Posterior cingulate gyrus (tissue), 11 donors: ENCODE measurements at regions not wholly inside any gene's neighbourhood (a gene's known extent, or its start where the extent isn't known, plus 50 kb on each side); places are given as distances from the start of the nearest gene placed in this dataset.

Source experiments
- DNase-seq, 10 donors: peaks; one replicate each; pipeline versions ENCODE4 v3.0.0 to v3.0.0-alpha.2; 2020 to 2021; ENCODE audit warnings: mixed read lengths in 3 of 10
- intact Hi-C: fragments of 100-400 bp; cut with DNase I; formaldehyde crosslinking; loops from one replicate; pipeline ENCODE4 v1.15.1; 2023

GRCh38 chr6:168774381-168774780, 333.4 kb downstream of the SMOC2 start:
- DNase-seq: no peak
- intact Hi-C loops: no loop called here

- intact Hi-C loops: no loop called here
- no peak for DNase-seq
These were observed 332.8 kb downstream of the SMOC2 start for GRCh38 chr6:168773788-168774187.

- intact Hi-C loops: no loop called here
- DNase-seq: no peak
These were observed 324.8 kb downstream of the SMOC2 start for GRCh38 chr6:168765752-168766151.

- DNase-seq: no peak
- intact Hi-C loops: no loop called here
These were observed 315.1 kb downstream of the SMOC2 start for GRCh38 chr6:168756009-168756634.

- intact Hi-C loops: no loop called here
- DNase-seq: no peak
These were observed 305.7 kb downstream of the SMOC2 start for GRCh38 chr6:168746643-168747042.

- DNase-seq: no peak
- intact Hi-C loops: no loop called here
These were observed 305.0 kb downstream of the SMOC2 start for GRCh38 chr6:168746013-168746412.

GRCh38 chr6:168744861-168745260, 303.9 kb downstream of the SMOC2 start:
- no peak for DNase-seq
- intact Hi-C loops: no loop called here

GRCh38 chr6:168741942-168742782, 301.2 kb downstream of the SMOC2 start:
- intact Hi-C loops: no loop called here
- DNase-seq: peak in 2 of 10 donors; percentile 29 to 86

- intact Hi-C loops: no loop called here
- no peak for DNase-seq
These were observed 300.3 kb downstream of the SMOC2 start for GRCh38 chr6:168741305-168741704.

GRCh38 chr6:168739381-168739780, 298.4 kb downstream of the SMOC2 start:
- intact Hi-C loops: no loop called here

GRCh38 chr6:168737481-168737880, 296.5 kb downstream of the SMOC2 start:
- intact Hi-C loops: no loop called here
- DNase-seq: no peak

More at GRCh38 chr6:168739381-168739780, 298.4 kb downstream of the SMOC2 start:
- no peak for DNase-seq

GRCh38 chr6:168737014-168737413, 296.0 kb downstream of the SMOC2 start:
- intact Hi-C loops: no loop called here
- DNase-seq: no peak

GRCh38 chr6:168736039-168736438, 295.1 kb downstream of the SMOC2 start:
- intact Hi-C loops: no loop called here
- no peak for DNase-seq

GRCh38 chr6:168735268-168735949, 294.4 kb downstream of the SMOC2 start:
- DNase-seq: peak in 1 of 10 donors; percentile 30
- intact Hi-C loops: no loop called here

- no peak for DNase-seq
- intact Hi-C loops: no loop called here
These were observed 293.5 kb downstream of the SMOC2 start for GRCh38 chr6:168734523-168734922.

- intact Hi-C loops: no loop called here
These were observed 291.7 kb downstream of the SMOC2 start for GRCh38 chr6:168732676-168733075.

GRCh38 chr6:168730931-168731716, 290.1 kb downstream of the SMOC2 start:
- no peak for DNase-seq
- intact Hi-C loops: no loop called here

More at GRCh38 chr6:168732676-168733075, 291.7 kb downstream of the SMOC2 start:
- no peak for DNase-seq

- no peak for DNase-seq
- intact Hi-C loops: no loop called here
These were observed 287.1 kb downstream of the SMOC2 start for GRCh38 chr6:168728056-168728455.

- no peak for DNase-seq
- intact Hi-C loops: no loop called here
These were observed 285.4 kb downstream of the SMOC2 start for GRCh38 chr6:168726312-168726856.

GRCh38 chr6:168725802-168726201, 284.8 kb downstream of the SMOC2 start:
- DNase-seq: no peak

More at GRCh38 chr6:168725802-168726201, 284.8 kb downstream of the SMOC2 start:
- intact Hi-C loops: no loop called here
